Esophagus mucosa (tissue), 1 donor: ENCODE measurements at regions not wholly inside any gene's neighbourhood (a gene's known extent, or its start where the extent isn't known, plus 50 kb on each side); places are given as distances from the start of the nearest gene placed in this dataset.

ENCODE experiments used
- ATAC-seq: fragments of 200-7000 bp; cut with Tn5 transposase; one replicate; pipeline ENCODE4 v1.9.1; 2020
- donor health status: DM: yes; HTN: yes; CAD: no.

- no peak for ATAC-seq
Observed at GRCh38 chr3:17979911-17980310, 237.5 kb upstream of the TBC1D5 start.

DNA sequence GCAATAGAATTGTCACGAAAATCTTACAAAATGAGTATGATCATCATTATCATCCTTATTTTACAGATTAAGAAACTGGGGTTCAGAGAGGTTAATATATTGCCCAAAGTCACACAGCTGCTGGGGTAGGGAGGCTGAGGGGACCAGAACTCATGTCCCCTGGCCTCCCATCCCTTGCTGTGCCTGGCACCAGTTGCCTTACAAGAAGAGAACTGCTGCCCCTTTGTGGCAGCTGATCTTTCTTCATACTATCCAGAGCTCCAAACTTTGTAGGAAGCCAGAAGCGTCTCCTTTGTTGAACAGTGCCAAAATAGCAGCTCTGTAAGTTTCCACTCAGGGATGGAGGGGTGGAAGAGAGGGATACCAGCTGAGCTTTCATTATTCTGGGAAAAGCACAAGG is 236.8 kb upstream of the TBC1D5 start:
- ATAC-seq: no peak

DNA sequence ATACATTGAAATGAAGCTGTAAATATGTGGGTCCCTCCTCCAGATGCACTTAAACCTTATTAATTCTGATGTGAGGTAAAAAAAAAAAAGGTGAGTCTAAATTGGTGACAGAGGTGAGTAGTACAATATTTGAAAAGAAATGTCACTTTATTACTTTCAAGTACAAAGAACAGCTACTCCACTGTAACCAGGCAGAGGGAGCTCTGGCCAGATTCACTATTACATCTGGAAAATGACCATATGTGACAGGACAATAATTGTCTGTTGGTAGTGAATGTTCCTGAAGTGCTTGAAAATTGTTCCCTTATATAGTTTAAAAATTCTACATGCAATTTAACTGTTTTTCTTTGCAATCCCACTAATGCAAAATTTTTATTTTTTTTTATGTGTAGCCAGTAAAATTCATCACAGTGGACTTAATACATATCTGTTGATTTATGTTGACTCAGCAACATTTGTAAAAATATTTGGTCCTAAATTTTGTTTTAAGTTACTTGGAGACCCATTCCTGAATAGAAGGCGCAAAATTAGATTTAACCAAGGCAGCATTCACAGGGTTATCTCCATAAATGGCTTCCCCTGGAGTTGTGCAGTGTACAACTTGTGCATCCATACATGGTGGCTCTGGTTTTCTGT is 231.9 kb upstream of the TBC1D5 start:
- no peak for ATAC-seq

- ATAC-seq: no peak
Observed at GRCh38 chr3:17972959-17973906, 230.8 kb upstream of the TBC1D5 start.

DNA sequence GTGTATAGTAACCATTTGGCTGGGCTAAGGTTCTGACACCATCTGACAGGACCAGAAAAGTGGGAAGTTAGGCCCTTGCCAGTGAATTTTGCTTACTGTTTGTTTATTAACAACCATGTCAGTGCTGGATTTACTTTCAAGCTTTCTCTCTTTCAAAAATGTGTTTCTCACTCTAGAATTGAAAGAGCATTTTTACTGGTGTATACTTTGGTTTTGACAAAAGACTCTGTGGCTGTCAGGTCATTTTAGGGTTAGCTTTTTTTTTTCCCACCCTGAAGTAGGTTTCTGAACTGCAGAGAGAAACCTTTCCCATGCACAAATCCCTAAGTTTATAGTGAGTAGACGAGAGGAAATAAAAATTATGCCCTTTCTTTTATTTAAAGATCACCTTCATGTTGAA is 230.0 kb upstream of the TBC1D5 start:
- ATAC-seq: no peak

GRCh38 chr3:17972030-17972429 is 229.6 kb upstream of the TBC1D5 start:
- ATAC-seq: no peak

DNA sequence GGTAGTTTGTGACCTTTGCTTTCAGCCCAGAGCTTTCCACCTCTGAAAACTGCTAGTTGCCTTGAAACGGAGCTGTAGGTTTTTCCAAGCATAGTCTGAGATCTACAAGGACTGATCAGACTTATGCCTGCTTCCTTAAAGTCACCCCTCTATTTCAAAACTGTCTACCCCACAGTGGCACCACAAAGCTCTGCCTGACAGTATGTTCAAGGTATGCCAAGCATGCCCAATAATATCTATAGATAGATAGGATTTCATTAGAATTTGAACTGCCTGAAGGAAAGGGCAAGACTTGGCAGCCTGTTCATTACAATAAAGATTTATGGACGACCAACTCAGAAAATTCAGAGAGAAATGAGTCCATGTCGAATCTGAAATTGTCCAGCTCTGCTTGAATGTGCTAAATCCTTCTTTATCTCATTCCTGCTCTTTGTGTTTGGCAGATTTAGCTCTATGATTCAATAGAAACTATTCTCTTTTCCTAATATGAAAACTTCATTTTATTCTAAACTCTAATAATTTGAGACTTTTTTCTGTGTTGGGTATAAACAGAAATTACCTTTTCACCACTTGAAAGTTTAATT is 227.6 kb upstream of the TBC1D5 start:
- ATAC-seq: no peak

- no peak for ATAC-seq
Observed at GRCh38 chr3:17969244-17969643, 226.8 kb upstream of the TBC1D5 start.

GRCh38 chr3:17967953-17968607 is 225.6 kb upstream of the TBC1D5 start:
- no peak for ATAC-seq

GRCh38 chr3:17967111-17967510 is 224.7 kb upstream of the TBC1D5 start:
- no peak for ATAC-seq

GRCh38 chr3:17965331-17965730 is 222.9 kb upstream of the TBC1D5 start:
- no peak for ATAC-seq

- no peak for ATAC-seq
Observed at GRCh38 chr3:17964108-17964507, 221.7 kb upstream of the TBC1D5 start.

DNA sequence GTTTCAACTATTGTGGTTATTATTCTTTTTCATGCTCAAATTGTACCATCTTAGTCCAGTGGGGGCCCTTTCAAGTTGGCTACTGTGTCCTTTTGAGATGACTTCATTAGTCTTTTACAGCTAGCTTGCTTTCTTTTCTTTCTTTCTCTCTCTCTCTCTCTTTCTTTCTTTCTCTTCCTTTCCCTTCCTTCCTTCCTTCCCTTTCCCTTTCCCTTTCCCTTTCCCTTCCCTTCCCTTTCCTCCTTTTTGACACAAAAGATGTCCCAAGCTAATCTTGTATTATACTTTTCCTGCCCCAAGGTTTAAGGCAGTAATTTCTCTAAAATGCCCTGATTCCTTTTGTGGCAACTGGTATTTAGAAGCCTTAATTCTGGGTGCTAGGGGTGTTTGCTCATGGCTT is 213.0 kb upstream of the TBC1D5 start:
- no peak for ATAC-seq

GRCh38 chr3:17954801-17955200 is 212.4 kb upstream of the TBC1D5 start:
- no peak for ATAC-seq

GRCh38 chr3:17951241-17951640 is 208.8 kb upstream of the TBC1D5 start:
- no peak for ATAC-seq

DNA sequence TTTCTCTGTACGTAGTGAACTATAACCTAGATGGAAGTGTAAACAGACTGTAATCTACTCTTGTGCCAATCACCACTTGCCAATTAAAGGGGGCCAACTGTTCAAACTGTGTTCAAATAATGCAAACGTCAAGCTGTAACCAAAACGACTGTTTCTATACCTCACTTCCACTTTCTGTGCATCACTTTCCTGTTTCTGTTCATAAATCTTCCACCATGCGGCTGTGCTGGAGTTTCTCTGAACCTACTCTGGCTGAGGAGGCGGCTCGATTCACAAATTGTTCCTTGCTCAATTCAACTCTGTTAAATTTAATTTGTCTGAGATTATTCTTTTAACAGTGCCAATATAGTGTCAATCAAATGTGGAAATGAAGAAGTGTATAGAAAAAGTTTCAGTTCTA is 206.7 kb upstream of the TBC1D5 start:
- ATAC-seq: no peak

DNA sequence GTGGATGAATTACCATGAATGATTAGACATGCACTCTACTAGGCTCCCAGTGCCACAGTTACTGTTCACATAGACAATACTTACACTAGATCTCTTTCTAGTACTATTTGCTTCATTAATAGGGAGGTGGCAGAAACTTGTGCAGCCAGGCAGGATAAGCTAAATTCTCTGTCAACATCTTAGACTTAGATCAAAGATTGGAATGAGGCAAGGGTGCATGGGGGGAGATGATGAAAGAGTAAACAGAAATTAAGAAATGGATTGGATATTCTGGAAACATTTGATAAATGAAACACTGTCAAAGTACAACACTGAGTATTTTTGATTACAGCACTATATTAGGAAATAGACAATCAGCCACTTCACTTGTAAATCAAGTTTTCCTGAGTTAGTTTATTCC is 205.4 kb upstream of the TBC1D5 start:
- ATAC-seq: no peak

DNA sequence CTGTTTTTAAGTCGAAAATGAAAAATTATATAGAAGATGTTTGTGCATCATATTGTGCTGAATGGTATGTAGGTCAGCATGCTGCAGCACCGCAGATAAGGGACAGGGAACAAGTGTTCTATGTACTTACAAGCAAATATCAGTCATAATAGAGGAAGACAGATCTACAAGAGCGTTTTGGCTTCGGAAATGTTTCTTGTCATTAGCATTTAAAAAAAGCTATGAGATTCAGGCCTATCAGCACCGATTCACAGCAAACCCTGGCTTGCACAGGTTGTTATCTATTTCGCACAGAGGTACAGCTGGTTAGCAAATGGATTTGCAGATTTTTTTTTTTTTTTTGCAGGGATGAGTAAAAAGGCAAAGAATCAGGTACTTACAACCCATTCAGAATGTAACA is 204.2 kb upstream of the TBC1D5 start:
- no peak for ATAC-seq

- no peak for ATAC-seq
Observed at GRCh38 chr3:17945799-17946399, 203.5 kb upstream of the TBC1D5 start.

GRCh38 chr3:17945018-17945798 is 202.8 kb upstream of the TBC1D5 start:
- no peak for ATAC-seq

DNA sequence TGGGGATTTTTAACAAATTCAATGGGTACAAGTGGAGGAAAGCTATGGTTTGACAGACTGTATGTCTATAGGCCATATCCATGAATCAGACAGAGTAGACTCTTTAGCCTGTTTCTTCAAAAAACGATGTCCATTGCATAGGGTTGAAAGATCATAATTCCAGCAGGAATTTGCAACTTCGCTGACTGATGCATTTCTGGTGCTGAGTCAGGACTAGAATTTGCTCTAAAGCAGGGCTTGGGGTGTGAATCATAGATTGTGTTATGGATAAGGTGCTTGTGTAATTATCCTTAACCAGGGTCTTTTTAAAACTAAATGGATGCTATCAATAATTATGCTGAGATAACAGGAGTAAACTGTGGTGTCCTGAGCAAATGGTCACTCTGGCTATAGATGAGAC is 200.4 kb upstream of the TBC1D5 start:
- ATAC-seq: no peak

- no peak for ATAC-seq
Observed at GRCh38 chr3:17941766-17942165, 199.3 kb upstream of the TBC1D5 start.
